ENCODE measurements at regions not wholly inside any gene's neighbourhood (a gene's known extent, or its start where the extent isn't known, plus 50 kb on each side); places are given as distances from the start of the nearest gene placed in this dataset.
"Not testable (repeated sequence)": the region's sequence is repeated elsewhere in the genome, so short reads cannot be mapped to it uniquely, and the experiment has no call there.

DNA sequence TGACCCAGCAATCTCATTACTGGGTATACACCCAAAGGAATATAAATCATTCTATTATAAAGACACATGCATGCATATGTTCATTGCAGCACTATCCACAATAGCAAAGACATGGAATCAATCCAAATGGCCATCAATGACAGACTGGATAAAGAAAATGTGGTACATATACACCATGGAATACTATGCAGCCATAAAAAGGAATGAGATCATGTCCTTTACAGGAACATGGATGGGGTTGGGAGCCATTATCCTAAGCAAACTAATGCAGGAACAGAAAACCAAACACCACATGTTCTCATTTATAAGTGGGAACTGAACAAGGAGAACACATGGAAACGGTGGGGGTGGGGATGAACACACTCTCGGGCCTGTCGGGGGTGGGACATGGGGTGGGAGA is 129.2 kb upstream of the STK26 start:
- not testable (repeated sequence) for DNase-seq (ENCODE audit: low read depth)

DNA sequence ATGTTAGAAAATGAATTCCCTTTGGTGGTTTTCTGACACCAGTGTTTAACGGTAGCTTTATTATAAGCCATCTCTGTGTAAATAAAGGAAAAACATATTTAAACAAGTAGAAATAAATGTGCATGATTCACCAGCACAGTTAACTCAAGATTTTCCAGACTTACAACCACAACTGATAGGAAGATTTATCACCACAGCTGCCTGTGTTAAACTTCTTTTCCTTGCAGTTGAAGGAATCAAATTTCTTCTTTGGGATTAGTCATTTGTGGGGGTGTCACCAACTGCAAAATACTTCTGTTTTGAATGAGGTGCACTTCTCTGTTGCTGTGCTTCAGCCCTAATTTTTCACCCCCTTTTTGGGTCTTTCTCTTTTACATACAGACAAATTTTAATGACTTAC is 128.1 kb upstream of the STK26 start:
- no peak for DNase-seq (ENCODE audit: low read depth)

DNA sequence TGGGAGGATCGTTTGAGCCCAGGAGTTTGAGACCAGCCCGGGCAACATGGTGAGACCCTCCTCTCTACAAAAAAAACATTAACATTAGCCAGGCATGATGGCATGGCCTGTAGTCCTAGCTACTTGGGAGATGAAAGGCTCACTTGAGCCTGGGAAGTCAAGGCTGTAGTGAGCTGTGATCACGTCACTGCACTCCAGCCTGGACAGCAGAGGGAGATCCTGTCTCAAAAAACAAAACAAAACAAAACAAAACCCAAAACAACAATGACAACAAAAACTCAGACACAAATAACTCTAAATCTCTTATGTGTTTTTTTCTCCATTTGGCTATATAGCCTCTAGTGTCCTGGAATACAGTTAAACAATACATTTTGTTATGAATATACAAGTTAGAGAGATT is 127.3 kb upstream of the STK26 start:
- DNase-seq (ENCODE audit: low read depth) = no peak

DNA sequence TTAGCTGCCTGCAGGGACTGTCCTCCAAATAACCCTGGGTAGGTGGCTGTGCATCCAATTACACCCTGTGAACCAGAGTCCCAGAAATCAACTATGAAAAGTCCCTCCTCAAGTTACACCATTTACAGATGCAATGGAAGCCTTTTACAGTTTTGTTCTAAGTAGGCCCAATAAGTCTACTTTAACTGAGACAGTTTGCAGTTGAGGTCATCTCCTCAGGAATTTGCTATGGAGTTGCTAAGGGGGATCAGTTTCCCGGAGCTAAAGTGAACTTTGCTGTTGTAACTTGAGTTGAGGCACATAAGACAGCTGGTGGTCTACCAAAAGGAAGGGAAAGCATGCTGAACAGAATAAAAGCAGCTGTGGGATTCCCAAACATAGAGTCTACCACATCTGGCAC is 121.6 kb upstream of the STK26 start:
- no peak for DNase-seq (ENCODE audit: low read depth)

DNA sequence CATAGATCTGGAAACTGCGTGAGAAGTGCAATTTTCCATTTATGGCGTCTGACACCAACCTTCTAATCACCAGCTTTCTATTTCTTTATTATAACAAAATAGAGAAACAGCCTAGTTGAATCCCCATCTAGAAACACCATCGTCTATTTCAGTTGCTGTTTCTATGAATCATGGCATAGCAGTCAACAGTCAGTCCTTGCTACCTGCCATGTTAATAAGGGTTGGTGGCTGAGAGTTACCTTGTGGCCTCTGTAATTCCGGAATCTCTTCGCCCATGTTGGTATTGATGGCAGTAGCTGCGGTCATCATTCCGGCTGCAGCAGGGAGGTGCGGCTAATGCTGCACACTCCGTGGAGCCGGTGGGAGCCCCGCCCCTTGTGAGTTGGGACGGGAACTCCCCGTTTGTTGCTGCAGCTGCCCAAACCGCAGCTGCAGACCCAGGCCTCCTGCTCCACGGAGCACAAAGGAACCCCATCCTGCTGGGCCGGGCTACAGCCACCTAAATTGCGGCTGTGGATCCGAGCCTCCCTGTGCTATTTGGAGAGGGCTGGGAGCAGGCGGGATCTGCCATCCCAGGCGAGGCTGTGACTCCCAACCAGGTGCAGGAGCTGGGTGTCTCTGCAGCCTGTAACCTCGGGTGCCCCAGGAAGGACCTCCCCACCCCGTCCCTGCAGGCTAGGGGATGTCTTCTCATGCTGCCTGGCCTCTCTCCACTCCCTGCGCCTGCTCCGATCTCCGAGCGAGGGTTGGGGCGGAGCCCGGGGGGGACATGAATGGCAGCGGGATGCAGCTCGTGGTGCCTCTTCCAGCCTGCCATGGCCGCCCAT is 115.4 kb upstream of the STK26 start:
- DNase-seq (ENCODE audit: low read depth) = no peak

DNA sequence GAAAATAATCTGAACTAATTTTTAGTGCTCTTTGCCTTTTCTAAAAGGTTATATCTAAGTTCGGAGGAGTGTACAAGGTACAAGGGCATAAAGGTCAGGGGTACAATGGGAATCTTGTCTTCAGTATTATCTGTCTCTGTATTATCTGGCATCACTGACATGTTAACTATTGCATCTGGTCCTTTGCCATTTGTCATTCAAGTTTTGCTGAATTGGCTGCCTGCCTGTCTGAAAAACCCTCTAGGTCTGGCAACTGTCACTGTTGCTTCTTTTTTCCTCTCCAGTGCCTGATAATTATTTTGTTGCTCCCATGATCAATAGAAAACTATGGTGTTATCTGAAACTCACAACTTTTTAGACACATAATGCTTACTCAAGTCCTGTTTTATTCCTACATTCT is 112.5 kb upstream of the STK26 start:
- no peak for DNase-seq (ENCODE audit: low read depth)

DNA sequence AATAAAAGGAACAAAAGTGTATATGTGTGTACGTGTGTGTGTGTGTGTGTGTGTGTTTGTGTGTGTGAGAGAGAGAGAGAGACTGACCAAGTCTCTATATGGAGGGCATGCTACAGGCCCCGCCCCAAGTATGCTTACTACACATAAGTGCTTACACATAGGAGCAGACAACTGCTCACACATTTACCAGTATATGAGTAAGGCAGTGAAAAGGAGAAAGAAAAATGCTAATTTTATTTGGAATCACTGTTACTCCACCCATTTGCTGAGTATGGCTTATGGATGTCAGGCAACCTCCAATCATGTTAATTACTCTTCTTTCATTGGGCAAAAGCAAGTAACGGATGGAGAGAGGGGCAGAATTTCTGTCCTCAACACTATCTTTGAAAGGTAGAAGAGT is 107.6 kb upstream of the STK26 start:
- DNase-seq (ENCODE audit: low read depth) = no peak

DNA sequence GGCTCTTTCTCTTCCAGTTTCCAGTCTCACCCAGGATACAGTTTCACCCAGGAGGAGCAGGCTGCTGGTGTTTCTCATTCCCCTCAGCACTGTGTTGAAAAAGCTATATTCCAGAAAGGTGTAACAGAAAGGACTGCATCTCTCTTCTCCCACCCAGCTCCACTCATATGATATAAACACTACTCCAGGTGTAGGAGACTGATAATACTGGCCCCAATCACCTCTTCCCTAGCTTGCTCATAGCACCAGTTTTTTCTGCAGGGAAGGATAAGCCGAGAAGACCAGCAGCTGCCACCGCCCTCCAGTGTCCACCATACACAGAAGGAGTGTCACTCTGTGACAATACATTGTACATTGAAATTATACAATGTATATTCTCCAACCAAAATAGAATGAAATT is 105.5 kb upstream of the STK26 start:
- DNase-seq (ENCODE audit: low read depth) = no peak

DNA sequence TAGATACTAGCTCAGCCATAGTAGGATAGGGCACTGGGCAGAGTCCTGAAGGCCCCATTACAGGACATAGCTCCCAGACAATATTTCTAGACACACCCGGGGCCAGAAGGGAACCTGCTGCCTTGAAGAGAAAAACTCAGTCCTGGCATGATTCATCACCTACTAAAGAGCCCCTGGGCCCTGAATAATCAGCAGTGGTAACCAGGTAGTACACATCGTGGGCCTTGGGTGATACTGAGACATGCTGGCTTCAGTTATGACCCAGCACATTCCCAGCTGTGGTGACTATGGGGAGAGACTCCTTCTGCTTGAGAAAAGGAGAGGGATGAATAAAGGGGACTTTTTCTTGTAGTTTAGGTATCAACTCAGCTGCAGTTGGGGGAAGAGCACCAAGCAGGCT is 104.3 kb upstream of the STK26 start:
- DNase-seq (ENCODE audit: low read depth) = no peak

DNA sequence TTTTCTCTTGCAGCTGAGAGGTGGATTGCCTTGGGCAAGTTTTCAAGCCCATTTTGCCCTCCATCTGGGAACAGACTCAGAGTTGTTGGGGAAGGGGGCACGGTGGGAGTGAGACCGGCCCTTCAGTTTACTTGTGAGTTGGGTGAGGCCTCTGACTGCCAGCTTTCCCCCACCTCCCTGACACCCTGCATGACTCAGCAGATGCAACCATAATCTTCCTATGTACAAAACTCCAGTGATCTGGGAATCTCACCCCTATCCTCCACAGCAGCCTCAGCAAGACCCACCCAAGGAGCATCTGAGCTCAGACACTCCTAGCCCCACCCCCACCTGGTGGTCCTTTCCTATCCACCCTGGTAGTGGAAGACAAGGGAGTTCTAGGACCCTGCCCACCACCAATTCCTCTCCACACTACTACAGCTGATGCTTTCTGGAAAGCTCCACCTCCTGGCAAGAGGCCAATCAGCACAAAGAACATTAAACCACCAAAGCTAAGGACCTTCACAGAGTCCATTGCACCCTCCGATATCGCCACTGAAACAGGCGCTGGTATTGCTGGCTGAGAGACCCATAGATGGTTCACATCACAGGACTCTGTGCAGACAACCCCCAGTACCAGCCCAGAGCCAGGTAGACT is 99.4 kb upstream of the STK26 start:
- DNase-seq (ENCODE audit: low read depth) = no peak

DNA sequence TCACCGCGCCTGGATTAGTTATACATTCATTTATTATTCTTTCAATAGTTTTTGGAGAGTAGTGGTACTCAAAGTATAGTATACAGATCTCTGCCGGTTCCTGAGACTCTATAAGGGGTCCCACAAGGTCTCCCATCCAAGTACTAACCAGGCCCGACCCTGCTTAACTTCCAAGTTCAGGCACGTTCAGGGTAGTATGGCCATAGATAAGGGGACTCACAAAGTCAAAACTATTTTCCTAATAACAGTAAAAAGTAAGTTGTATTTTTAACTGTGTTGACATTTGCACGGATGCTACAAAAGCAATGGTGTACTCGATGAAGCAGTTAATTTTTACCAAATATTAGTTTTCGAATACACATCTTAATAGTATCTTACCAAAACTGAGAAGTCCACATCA is 84.4 kb upstream of the STK26 start:
- DNase-seq (ENCODE audit: low read depth) = no peak

DNA sequence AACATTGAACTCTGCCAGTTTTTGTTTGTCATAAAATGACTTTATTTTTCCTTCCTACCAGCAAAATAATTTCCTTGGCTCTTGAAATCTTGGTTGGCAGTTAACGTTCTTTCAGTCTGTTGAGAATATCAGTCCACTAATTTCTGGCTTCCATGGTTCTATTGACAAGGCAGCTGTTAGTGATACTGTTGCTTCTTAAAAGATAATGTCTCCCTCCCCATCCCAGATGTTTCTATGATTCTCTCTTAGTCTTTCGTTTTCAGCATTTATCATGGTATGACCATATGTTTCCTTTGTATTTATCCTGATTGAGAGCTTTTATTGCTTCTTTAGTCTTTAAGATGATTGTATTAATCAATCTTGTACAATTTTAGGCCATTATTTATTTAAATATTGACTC is 81.1 kb upstream of the STK26 start:
- no peak for DNase-seq (ENCODE audit: low read depth)

DNA sequence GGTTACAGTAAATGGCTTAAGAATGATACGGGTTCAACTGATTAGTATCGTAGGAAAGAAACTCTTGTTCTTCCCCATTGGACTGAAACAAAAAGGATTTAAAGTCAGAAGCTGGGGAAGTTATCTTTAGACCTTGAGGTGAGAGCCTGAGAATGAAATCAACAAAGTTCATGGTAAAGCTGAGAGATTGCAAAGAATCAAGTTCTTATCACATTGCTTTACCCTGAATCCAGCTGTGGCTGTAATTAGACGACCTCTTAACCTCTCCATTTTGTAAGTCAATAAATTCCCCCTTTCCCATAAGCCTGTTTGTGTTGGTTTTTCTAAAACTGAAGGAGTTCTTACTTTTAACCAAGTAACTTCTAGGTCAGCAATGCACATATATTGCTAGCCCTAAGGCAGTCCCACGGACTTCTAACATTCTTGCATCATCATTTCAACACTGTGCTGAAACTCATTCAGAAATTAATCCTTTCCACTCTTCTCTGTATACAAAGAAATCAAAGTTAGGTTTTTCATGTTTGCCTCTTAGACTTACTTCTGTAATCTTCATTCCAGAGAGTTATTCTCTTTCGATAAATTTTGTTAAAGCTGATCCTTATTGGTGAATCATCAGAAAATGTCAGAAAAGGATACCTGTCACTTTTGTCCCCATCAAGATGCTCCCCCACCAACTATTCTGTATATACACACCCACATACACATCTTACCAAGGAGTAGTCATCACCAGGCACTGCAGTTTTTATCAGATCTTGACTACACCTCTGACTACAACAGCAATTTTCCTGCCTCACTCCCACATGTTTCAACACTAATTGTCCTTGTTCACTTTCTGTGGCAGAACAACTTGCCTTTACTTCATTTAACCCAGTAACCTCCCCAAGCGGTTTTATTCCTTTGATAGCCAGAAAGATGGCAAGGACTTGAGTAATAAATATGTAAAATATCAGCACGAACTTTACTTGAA is 77.9 kb upstream of the STK26 start:
- DNase-seq (ENCODE audit: low read depth) = no peak

DNA sequence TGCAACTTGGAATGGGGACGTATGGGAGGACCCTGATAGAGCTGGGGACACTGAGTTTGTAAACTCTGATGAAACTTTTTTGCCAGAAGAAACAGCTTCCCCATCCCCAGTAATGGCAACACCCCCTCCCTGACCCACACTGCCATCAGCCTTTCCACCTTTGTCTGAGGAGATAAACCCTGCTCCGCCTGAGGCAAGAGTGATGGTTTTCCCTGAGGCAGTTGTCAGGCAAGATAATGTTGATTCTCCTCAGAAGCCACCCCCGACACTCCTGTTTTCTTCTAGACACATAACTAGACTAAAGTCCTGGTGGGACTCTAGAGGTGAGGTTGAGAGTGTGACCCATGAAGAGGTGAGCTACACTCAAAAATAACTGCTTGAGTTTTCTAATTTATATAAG is 71.9 kb upstream of the STK26 start:
- no peak for DNase-seq (ENCODE audit: low read depth)

DNA sequence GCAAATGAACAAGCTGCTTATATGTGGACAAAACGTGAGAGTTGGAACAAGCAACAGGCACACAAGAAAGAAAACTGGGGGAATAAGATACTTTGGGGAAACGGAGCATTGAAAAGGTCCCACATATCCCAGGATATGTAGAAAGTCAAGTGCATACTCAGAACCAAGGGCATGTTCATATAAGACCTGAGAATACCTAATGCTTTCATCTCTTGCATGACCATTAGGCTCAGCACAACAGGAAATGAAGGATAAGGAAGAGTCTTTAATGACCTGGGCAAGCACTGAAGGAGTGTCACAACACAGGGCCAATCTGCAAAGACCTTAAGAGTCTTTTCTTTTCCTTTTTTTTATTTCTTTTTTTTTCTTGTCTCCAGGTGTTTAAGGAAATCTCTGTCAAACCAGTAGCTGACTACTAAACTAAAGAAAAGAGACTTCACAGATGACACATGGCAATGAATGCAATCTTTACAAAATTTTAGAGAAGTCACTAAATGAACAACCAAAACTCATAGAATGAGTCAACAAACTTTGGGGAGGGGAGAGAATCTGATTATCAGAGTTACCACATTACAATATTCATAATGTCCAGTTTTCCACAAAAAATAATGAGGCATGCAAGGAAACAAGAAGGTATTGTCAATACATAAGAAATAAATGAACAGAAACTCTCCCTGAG is 67.9 kb upstream of the STK26 start:
- no peak for DNase-seq (ENCODE audit: low read depth)

DNA sequence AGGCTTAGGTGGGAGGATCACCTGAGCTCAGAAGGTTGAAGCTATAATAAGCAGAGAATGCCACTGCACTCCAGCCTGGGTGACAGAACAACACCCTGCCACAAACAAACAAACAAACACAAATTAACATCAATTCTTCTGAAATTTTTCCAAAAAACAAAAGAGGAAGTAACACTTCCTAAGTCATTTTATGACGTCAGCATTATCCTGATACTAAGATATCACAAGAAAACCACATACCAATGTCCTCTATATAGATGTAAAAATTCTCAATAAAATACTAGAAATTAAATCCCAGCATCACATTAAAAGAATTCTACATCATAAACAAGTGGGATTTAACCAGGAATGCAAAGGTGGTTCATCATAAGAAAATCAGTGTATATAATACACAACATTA is 64.4 kb upstream of the STK26 start:
- no peak for DNase-seq (ENCODE audit: low read depth)

DNA sequence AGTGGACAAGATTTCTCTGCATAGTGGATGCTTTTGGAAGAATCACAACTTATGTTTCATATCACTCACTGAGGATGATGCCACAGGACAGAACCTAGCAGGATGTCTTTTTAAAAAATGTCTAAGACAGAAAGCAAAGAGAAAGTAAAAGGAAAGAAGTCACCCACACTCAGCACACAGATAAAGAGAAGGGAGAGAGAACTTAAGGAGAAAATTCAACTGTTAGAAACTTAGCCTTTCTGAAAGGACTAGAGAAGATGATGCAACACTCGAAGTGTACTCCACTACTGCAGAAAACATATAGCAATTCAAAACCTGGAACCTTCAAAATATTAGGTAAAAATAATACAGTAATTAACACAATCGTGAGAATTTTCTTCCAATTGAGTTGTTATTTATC is 52.8 kb upstream of the STK26 start:
- no peak for DNase-seq (ENCODE audit: low read depth)

Measured in forelimb muscle (tissue), 1 donor.